ENCODE measurements at regions not wholly inside any gene's neighbourhood (a gene's known extent, or its start where the extent isn't known, plus 50 kb on each side); places are given as distances from the start of the nearest gene placed in this dataset.
A peak's percentile ranks its signal among the peaks of the same experiment; 100 is the strongest.

DNA sequence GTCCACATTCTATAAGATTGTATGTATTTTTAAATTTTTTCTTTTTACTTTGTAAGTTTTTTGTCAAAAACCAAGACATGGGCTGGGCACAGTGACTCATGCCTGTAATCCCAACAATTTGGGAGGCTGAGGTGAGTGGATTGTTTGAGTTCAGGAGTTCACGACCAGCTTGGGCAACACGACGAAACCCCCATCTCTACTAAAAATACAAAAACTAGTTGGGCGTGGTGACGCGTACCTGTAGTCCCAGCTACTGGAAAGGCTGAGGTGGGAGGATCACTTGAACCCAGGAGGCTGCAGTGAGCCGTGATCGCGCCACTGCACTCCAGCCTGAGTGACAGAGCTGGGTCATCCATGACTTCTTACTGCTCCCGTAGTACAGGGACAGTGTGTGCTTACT is 84.8 kb upstream of the PRDM11 start:
- no peak overlapping the region for H3K4me3 Mint-ChIP-seq
- no peaks in the 10 kb centered on the region for H3K4me1 Mint-ChIP-seq
- DNase-seq, result no peak
- CTCF ChIA-PET, result interaction anchor here (0.8 to 1.2 kb wide), 3 partner anchors 110 to 134 kb away, joined by 3 to 4 read pairs (median 4); no protein-coding TSS in a partner anchor
- peaks cover 4% of the 10 kb centered on the region for H3K27me3 Mint-ChIP-seq
- H3K27ac Mint-ChIP-seq, result no peak overlapping the region
- H3K9me3 Mint-ChIP-seq, result no peaks in the 10 kb centered on the region
- no peaks in the 10 kb centered on the region for H3K36me3 Mint-ChIP-seq

DNA sequence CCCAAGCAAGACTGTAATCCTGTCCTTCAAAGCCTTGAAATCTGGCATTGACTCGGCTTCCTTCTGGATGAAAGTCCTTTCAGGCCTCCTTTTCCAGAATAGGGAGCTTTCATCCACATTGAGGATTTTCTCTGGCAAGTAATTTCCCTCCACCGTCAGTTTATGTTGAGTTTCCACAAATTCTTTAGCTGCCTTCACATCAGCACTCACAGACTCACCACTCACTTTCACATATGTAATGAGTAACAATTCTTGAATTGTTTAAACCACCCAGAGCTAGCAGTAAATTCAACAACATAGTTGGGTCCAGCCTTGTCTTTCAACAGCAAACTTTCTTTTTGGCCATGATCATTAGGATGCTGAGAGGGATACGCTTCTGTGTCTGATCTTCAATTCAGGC is 84.3 kb upstream of the PRDM11 start:
- Mint-ChIP-seq H3K27ac (no peak overlapping the region), H3K36me3 (no peaks in the 10 kb centered on the region), H3K4me1 (no peaks in the 10 kb centered on the region), H3K9me3 (no peaks in the 10 kb centered on the region), H3K4me3 (no peak overlapping the region), H3K27me3 (peaks cover 9% of the 10 kb centered on the region)
- no peak for DNase-seq
- CTCF ChIA-PET, result interaction anchor here (1.2 kb wide), 1 partner anchor 126 kb away, joined by 3 read pairs; no protein-coding TSS in a partner anchor

DNA sequence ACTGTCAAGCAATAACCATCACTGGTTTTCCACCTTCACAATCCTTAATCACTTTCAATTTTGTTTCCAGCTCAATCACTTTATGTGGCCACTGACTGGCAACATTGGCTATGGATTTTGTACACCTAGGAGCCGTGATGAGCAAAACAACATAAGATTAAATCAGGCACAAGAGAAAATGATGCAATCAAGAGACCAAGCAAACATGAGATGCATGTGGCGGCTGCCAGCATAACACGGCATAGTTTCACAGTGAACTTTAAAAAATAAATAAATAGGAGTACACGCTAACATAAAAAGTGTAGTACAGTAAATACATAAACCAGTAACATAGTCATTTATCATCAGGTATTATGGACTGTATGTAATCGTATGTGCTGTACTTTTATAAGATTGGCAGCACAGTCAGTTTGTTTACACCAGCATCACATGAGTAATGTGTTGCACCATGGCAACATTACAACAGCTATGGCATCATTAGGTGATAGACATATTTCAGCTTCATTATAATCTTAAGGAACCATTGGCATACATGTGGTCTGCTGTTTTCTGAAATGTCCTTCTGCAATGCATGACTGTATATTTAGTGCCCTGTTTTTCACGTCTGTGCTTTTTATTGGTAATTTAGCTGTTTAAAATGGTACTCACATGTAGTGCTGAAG is 83.3 kb upstream of the PRDM11 start:
- H3K4me3 Mint-ChIP-seq, result no peak overlapping the region
- DNase-seq, result no peak
- H3K4me1 Mint-ChIP-seq, result no peaks in the 10 kb centered on the region
- no peaks in the 10 kb centered on the region for H3K36me3 Mint-ChIP-seq
- CTCF ChIA-PET, result no interaction called here
- no peaks in the 10 kb centered on the region for H3K9me3 Mint-ChIP-seq
- H3K27me3 Mint-ChIP-seq, result peaks cover 11% of the 10 kb centered on the region
- H3K27ac Mint-ChIP-seq, result no peak overlapping the region

DNA sequence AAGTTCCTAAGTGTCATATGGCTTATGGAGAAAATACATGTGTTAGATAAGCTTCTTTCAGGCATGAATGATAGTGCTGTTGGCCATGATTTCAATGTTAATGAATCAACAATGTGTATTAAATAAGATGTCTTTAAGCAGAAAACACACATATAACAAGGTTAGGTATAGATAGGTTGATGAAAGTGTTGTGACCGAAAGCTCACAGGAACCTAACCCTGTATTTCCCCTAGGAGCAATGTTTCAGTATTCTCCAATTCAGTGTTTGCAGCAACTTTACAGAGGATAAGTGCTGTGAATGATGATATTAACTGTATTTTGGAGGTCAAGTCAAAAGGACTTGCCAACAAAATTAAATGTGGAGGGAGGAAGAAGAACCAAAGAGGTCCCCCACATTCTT is 82.8 kb upstream of the PRDM11 start:
- H3K27ac Mint-ChIP-seq, result no peak overlapping the region
- no peaks in the 10 kb centered on the region for H3K4me1 Mint-ChIP-seq
- no peak overlapping the region for H3K4me3 Mint-ChIP-seq
- no peak for DNase-seq
- CTCF ChIA-PET, result no interaction called here
- no peaks in the 10 kb centered on the region for H3K9me3 Mint-ChIP-seq
- H3K36me3 Mint-ChIP-seq, result no peaks in the 10 kb centered on the region
- peaks cover 11% of the 10 kb centered on the region for H3K27me3 Mint-ChIP-seq

DNA sequence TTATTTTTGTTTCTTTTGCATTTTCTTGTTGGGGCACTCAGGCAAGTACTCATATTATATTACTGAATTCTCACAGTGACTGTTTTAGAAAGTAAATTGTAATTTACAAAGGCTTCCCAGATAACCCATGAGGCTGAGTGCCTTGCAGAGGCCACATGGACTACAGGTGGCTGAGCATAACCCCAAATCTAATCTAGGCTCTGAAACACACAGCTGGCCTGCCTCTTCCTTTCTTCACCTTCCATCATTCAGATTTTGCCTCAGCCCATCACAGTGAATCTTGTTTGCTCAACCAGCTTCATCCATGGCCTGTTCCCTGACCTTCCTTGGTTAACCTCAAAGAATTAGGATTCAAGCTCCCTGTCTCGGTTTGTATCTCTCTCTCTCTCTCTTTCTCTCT is 78.5 kb upstream of the PRDM11 start:
- no peaks in the 10 kb centered on the region for H3K36me3 Mint-ChIP-seq
- no peak overlapping the region for H3K27ac Mint-ChIP-seq
- H3K4me3 Mint-ChIP-seq, result no peak overlapping the region
- no peak for DNase-seq
- CTCF ChIA-PET, result interaction anchor here (0.8 to 1.0 kb wide), 2 partner anchors 34 to 265 kb away, joined by 3 to 4 read pairs; no protein-coding TSS in a partner anchor
- no peaks in the 10 kb centered on the region for H3K9me3 Mint-ChIP-seq
- peaks cover 7% of the 10 kb centered on the region for H3K4me1 Mint-ChIP-seq
- H3K27me3 Mint-ChIP-seq, result peaks cover 26% of the 10 kb centered on the region

DNA sequence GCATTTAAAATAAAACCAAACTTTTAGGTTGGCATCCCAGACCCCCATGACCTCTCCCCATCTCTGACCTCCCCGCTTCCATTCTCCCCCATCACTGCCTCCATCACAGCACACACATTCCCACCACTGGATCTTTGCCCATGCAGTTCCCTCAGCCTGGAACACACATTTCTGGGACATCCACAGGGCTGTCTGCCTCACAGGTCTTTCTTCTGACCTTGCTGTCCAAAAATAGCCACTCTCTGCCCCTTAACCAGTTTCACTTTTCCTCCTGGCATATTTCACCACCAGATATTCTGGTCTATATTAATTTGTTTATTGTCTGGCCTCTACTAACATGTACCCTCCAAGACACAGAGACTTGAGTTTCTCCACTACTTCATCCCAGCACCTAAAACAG is 75.2 kb upstream of the PRDM11 start:
- H3K4me3 Mint-ChIP-seq, result no peak overlapping the region
- DNase-seq, result no peak
- no peaks in the 10 kb centered on the region for H3K9me3 Mint-ChIP-seq
- no peak overlapping the region for H3K27ac Mint-ChIP-seq
- no peaks in the 10 kb centered on the region for H3K36me3 Mint-ChIP-seq
- H3K4me1 Mint-ChIP-seq, result peaks cover 15% of the 10 kb centered on the region
- peaks cover 26% of the 10 kb centered on the region for H3K27me3 Mint-ChIP-seq
- CTCF ChIA-PET, result no interaction called here

DNA sequence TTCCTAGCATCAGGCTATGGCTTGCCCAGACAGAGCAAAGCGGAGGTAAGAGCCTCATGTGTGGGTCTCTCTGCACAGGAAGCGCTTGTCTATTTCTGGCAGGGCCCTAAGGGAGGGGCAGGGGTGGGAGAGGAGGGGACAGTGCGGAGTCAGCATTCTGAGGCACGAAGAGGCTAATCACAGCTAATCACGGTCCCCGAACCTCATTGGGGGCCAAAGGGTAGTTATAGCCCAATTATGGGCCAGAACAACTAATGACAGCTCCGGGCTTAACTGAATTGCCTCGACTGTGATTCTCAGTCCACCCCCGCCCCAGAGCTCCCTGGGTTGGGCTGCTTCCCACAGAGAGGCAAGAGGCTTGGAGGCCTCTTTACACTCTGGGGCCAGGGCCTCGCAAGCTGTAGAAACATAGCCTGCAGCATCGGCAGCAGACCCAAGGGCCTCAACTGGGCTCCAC is 72.7 kb upstream of the PRDM11 start:
- Mint-ChIP-seq H3K27ac (no peak overlapping the region), H3K27me3 (peaks cover 18% of the 10 kb centered on the region), H3K36me3 (no peaks in the 10 kb centered on the region), H3K4me3 (no peak overlapping the region), H3K9me3 (no peaks in the 10 kb centered on the region), H3K4me1 (peaks cover 15% of the 10 kb centered on the region)
- peak; percentile 33 for DNase-seq
- CTCF ChIA-PET, result interaction anchor here (1.5 kb wide), 1 partner anchor 32 kb away, joined by 3 read pairs; no protein-coding TSS in a partner anchor

DNA sequence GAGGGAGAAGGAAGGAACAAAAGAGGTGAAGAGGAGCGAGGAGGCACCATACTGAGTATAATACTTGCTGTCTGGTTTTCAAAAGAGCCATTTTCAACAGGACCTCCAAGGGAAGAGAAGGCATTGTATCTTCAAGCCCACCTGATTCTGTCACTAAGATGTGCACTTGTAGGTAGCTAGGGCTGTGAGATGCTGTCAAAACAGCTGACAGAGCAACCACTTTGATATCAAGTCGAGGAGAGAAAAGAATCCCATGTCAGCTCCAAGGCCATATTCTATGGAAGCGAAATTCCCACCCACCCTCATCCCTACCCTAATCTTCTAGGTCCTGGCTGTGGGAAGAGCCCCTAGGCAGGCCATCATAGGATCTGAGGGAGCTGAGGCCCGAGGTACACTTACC is 70.9 kb upstream of the PRDM11 start:
- H3K27ac Mint-ChIP-seq, result no peak overlapping the region
- peaks cover 18% of the 10 kb centered on the region for H3K27me3 Mint-ChIP-seq
- peaks cover 32% of the 10 kb centered on the region for H3K4me1 Mint-ChIP-seq
- no peaks in the 10 kb centered on the region for H3K9me3 Mint-ChIP-seq
- no peak overlapping the region for H3K4me3 Mint-ChIP-seq
- CTCF ChIA-PET, result interaction anchor here (8.0 kb wide), 1 partner anchor 28 kb away, joined by 41 read pairs; no protein-coding TSS in a partner anchor
- no peak for DNase-seq
- no peaks in the 10 kb centered on the region for H3K36me3 Mint-ChIP-seq

DNA sequence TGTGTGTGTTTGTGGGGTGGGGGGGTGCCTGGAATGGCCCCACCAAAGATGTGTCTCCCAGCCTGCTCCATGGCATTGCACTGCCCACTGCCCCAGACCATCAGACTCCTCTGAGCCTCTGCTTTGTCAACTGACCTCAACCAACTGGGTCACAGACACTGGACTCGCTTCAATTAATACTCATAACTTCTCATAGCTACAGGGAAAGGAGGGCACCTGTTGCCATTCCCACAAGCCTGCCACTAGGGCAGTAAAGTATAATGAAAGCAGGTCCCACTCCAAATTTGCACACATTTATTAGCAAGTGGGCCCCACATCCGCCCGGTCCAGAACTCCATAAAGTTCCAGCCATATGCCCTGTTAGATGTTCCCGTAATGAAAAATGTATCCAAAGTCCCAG is 70.5 kb upstream of the PRDM11 start:
- Mint-ChIP-seq H3K36me3 (no peaks in the 10 kb centered on the region), H3K27me3 (peaks cover 17% of the 10 kb centered on the region)

DNA sequence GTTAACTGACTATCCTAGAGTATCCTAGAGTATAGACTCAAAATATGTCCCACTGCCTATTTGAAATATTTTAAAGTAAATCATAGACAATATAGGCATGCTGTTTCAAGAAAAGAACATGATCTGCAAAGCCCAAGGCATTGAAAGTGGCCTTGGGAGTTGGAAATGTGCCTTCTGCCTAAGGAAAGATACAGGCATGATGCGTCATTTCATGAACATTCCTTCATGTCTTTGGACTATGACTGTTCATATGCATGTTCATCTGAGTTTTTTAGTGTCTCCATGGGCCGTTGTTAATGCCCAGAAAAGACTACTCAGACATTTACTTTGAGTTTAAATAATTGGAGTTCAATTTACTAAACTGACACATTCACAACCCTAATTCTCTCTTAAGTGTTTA is 69.7 kb upstream of the PRDM11 start:
- Mint-ChIP-seq H3K4me3 (no peak overlapping the region), H3K36me3 (no peaks in the 10 kb centered on the region), H3K9me3 (peaks cover 2% of the 10 kb centered on the region), H3K27me3 (peaks cover 13% of the 10 kb centered on the region), H3K4me1 (peaks cover 39% of the 10 kb centered on the region), H3K27ac (no peak overlapping the region)
- DNase-seq, result no peak
- CTCF ChIA-PET, result interaction anchor here (8.0 kb wide), 1 partner anchor 27 kb away, joined by 41 read pairs; no protein-coding TSS in a partner anchor

More for the DNA sequence above, 70.5 kb upstream of the PRDM11 start:
- Mint-ChIP-seq H3K27ac (no peak overlapping the region), H3K9me3 (no peaks in the 10 kb centered on the region), H3K4me1 (peaks cover 36% of the 10 kb centered on the region), H3K4me3 (no peak overlapping the region)
- no peak for DNase-seq
- CTCF ChIA-PET, result interaction anchor here (8.0 kb wide), 1 partner anchor 28 kb away, joined by 41 read pairs; no protein-coding TSS in a partner anchor

DNA sequence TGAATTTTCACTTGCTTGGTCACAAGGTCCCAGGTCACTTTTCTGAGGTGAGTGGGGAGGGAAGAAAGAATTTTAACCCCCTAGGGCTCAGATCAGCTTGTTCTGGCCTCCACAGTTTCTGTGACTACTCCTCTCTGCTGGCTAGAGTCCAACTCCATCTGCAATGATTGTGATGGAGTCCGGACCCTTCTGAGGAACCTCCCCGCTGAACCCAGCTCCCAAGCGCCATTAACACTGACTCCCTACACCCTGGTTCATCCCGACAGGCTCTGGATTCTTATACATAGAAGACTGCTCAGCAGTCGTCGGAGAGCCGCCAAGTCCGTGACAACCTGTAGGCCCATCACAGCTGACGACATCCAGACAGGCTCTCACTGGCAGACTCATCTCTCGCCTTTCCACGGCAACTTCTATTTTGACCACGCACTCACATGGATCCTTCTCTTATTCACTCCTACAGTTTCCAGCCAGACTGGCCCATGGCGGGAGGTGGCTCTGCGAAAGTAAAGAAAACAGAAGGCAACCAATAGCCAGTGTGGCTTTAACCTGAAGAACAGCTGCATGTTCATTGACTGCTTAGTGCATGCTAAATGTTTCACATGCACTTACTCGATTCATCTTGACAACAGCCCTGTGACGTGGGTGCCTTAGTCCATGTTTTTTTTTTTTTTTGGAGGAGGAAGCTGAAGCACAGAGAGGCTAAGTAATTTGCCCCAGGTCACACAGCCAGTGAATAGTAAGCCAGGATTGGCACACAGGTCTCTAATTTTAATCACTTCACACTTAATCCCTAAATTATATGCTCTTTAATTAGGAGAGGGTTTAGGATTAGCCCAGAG is 68.0 kb upstream of the PRDM11 start:
- Mint-ChIP-seq H3K36me3 (no peaks in the 10 kb centered on the region), H3K4me3 (no peak overlapping the region), H3K4me1 (peaks cover 30% of the 10 kb centered on the region), H3K27ac (no peak overlapping the region), H3K27me3 (peaks cover 19% of the 10 kb centered on the region), H3K9me3 (peaks cover 2% of the 10 kb centered on the region)
- DNase-seq, result no peak
- CTCF ChIA-PET, result interaction anchor here (0.6 to 8.0 kb wide), 4 partner anchors 25 to 928 kb away, joined by 3 to 41 read pairs (median 3); no protein-coding TSS in a partner anchor

DNA sequence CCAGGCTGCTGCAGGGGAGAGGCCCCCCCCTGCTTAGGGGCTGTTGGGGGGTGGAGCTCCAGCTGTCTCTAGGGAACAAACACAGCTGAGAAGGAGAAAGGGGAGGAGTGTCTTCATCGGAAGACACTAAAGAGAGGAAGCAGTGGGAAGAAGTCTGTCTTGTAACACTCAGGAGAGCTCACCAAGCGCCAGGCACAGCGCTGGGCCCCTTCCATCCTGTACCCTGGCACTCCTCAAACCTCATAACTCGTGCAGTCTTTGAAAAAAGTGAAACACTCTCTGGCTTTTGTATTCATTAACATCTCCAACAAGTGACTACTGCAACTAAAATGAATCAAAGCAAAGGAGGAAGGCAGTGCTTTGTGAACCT is 67.4 kb upstream of the PRDM11 start:
- Mint-ChIP-seq H3K4me1 (peaks cover 26% of the 10 kb centered on the region), H3K4me3 (no peak overlapping the region), H3K9me3 (peaks cover 2% of the 10 kb centered on the region), H3K36me3 (no peaks in the 10 kb centered on the region), H3K27me3 (peaks cover 20% of the 10 kb centered on the region), H3K27ac (no peak overlapping the region)
- CTCF ChIA-PET, result interaction anchor here (0.6 to 8.0 kb wide), 4 partner anchors 24 to 928 kb away, joined by 3 to 41 read pairs (median 3); no protein-coding TSS in a partner anchor
- no peak for DNase-seq

DNA sequence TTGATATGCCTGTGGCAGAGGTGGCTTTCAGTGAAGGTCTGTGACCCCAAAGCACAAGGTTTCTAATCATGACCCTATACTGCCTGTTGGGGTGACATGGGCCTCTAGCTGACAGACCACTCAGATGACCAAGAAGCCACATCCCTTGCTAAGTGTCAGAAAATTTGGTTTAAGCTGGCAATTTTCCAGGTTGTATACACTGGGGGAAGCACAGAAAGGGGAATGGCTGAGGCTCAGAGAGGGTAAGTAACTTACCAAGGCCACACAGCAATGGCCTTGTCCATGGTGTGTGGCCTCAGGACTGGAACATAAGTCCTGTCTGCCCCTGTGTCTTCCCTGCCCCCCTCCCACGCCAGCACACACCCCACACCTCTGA is 66.9 kb upstream of the PRDM11 start:
- peaks cover 2% of the 10 kb centered on the region for H3K9me3 Mint-ChIP-seq
- no peaks in the 10 kb centered on the region for H3K36me3 Mint-ChIP-seq
- H3K4me1 Mint-ChIP-seq, result peaks cover 26% of the 10 kb centered on the region
- no peak overlapping the region for H3K4me3 Mint-ChIP-seq
- CTCF ChIA-PET, result interaction anchor here (1.1 to 8.0 kb wide), 6 partner anchors 21 to 260 kb away, joined by 3 to 41 read pairs (median 5); partner anchors contain the start of gene TP53I11
- DNase-seq, result no peak
- H3K27me3 Mint-ChIP-seq, result peaks cover 20% of the 10 kb centered on the region
- no peak overlapping the region for H3K27ac Mint-ChIP-seq

DNA sequence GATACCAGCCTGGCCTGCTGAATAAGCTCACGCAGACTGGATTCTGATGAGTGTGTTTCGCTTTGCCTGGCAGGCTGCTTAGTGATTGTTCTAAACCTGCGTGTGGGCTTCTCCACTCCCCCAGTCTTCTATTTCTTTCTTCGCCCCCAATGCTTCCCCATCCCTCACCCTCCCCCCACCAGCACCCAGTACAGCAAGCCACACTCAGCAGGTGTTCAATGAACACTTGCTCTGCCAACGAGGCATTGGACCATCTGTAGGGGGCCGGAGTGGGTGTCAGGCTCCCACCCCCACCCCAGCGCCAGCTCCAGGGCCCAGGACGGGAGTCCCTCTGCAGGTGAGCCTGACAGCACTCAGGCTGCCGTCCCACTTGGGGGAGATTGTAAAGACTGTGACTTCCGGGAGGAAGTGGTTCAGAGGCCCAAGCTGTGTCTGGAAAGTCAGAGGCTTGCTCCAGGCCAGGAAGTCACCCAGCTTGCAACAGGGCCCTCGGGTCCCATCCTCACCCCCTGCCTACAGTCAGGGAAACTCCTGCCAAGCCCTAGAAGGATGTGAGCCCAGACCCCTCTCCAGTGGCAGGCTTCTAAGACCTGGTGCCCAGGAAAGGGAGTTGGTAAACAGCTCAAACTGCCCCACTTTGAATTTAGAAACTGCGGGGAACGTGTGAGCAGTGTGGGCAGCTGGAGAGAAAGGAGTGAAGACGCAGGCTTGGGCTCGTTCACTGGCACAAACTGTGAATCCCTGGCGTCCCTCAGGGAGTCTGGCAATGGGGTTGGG is 66.3 kb upstream of the PRDM11 start:
- H3K27me3 Mint-ChIP-seq, result peaks cover 20% of the 10 kb centered on the region

More for the DNA sequence above, 66.3 kb upstream of the PRDM11 start:
- Mint-ChIP-seq H3K9me3 (peaks cover 2% of the 10 kb centered on the region), H3K27ac (peak overlapping the region; percentile 85), H3K4me1 (peaks cover 26% of the 10 kb centered on the region), H3K36me3 (no peaks in the 10 kb centered on the region), H3K4me3 (no peak overlapping the region)
- peak; percentile 74 for DNase-seq
- CTCF ChIA-PET, result interaction anchor here (0.9 to 8.0 kb wide), 7 partner anchors 20 to 291 kb away, joined by 3 to 41 read pairs (median 5); partner anchors contain the start of gene TP53I11

Data from activated naive CD4-positive, alpha-beta T cell treated with anti-CD3 and anti-CD28 coated beads, Interleukin-2, amount 10 ng/mL, durations not matched to agents 7 days and 5 days (primary cell).